B cell (primary cell): ENCODE measurements at regions not wholly inside any gene's neighbourhood (a gene's known extent, or its start where the extent isn't known, plus 50 kb on each side); places are given as distances from the start of the nearest gene placed in this dataset.

ENCODE experiments used
- CTCF ChIP-seq: fragments of 200-600 bp; IDR thresholded peaks from one replicate; pipeline ENCODE4 v1.8.0; 2022; ENCODE audit warnings: antibody characterized with exemption, mild to moderate bottlenecking
- EZH2 ChIP-seq: IDR thresholded peaks from 2 replicates; pipeline ENCODE4 v1.6.1; 2012; ENCODE audit warnings: borderline replicate concordance, low read depth, mild to moderate bottlenecking, moderate library complexity, low read length; ENCODE audit not compliant: insufficient read depth, poor library complexity, severe bottlenecking

GRCh38 chr6:1111361-1111760, 200.5 kb upstream of the FOXQ1 start:
- no peak for TF ChIP-seq EZH2
- no peak for TF ChIP-seq CTCF
